Aorta (tissue), 5 donors: ENCODE measurements at regions not wholly inside any gene's neighbourhood (a gene's known extent, or its start where the extent isn't known, plus 50 kb on each side); places are given as distances from the start of the nearest gene placed in this dataset.

Experiments
- ATAC-seq: fragments of 200-7000 bp; cut with Tn5 transposase; one replicate; pipeline ENCODE4 v1.9.1; 2022; ENCODE audit warnings: moderate library complexity; ENCODE audit not compliant: low FRiP score
- DNase-seq, 2 donors: peaks; one replicate each; pipeline ENCODE4 v3.0.0-alpha.2; 2020
- H3K27ac ChIP-seq, 2 donors: one replicate each; pipeline ENCODE4 v1.5.1; 2013; ENCODE audit warnings: low read length in 2 of 2, mild to moderate bottlenecking in 2 of 2, moderate library complexity in 2 of 2, control low read depth in 1 of 2, inconsistent platforms in 1 of 2, low read depth in 1 of 2
- H3K27me3 ChIP-seq, 2 donors: one replicate each; pipeline ENCODE4 v1.6.1; 2013; ENCODE audit warnings: control low read depth in 1 of 2, low read length in 1 of 2, mild to moderate bottlenecking in 1 of 2, moderate library complexity in 1 of 2; ENCODE audit not compliant: insufficient read depth in 2 of 2, control insufficient read depth in 1 of 2
- H3K36me3 ChIP-seq, 2 donors: one replicate each; pipeline ENCODE4 v1.6.1; 2013; ENCODE audit warnings: control low read depth in 1 of 2, low read length in 1 of 2, mild to moderate bottlenecking in 1 of 2; ENCODE audit not compliant: insufficient read depth in 2 of 2, control insufficient read depth in 1 of 2
- H3K4me1 ChIP-seq, 2 donors: one replicate each; pipeline ENCODE4 v1.6.1; 2013; ENCODE audit warnings: low read length in 2 of 2, control low read depth in 1 of 2, mild to moderate bottlenecking in 1 of 2, moderate library complexity in 1 of 2; ENCODE audit not compliant: insufficient read depth in 2 of 2, control insufficient read depth in 1 of 2
- H3K4me3 ChIP-seq, 2 donors: one replicate each; pipeline ENCODE4 v1.5.1; 2013; ENCODE audit warnings: low read length in 2 of 2, control low read depth in 1 of 2, mild to moderate bottlenecking in 1 of 2
- H3K9me3 ChIP-seq: one replicate; pipeline ENCODE4 v1.6.1; 2013; ENCODE audit warnings: mild to moderate bottlenecking, low read length; ENCODE audit not compliant: control insufficient read depth
- WGBS, 2 donors: extraction: QIAGEN DNeasy Blood & Tissue Kit; methylation state at CpG; one replicate each; pipeline ENCODE4 v1.1.7; 2013; 5-methylcytosine and 5-hydroxymethylcytosine counted together
- intact Hi-C, 2 donors: fragments of 100-400 bp; cut with DNase I; formaldehyde crosslinking; loops; one replicate each; pipeline versions ENCODE4 v1.14.2 to v1.15.0; 2022
- donor health status: healthy with polysubstance abuse.
- donor health status: Bipolar disorder and iron deficiency.
- donor health status: DM: no; HTN: no; CAD: no.
- donor health status: DM: no; HTN: no; CAD: no.
- donor health status: DM: yes; HTN: yes; CAD: no.

DNA sequence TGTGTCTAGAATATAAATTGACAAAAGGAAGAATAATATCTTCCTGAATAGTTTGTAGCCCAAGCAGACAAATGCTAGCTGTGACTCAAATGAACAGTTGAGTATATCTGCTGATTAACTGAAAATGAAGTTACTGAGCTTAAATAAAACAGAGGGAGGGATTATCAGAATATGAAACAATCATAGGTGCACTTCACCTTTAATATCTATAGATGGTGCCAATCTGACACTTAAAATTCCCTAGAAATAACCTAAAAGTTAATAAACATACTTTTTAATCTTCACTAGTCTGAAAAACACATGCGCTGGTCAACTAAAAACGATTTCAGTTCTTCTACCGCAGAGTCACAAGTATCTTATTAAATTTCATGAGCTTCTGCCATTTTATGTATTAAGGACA lies 280.8 kb upstream of the RASA1 start:
- intact Hi-C loops = no loop called here
- no peaks in the 10 kb centered on the region for H3K4me1 ChIP-seq
- no peak overlapping the region for H3K27ac ChIP-seq
- H3K4me3 ChIP-seq = no peak overlapping the region
- ATAC-seq = no peak
- H3K9me3 ChIP-seq = no peaks in the 10 kb centered on the region
- 89 to 90% methylated on average over 3 of the region's 3 CpGs for WGBS, 2 donors
- no peaks in the 10 kb centered on the region for H3K36me3 ChIP-seq
- no peaks in the 10 kb centered on the region for H3K27me3 ChIP-seq
- DNase-seq = no peak

DNA sequence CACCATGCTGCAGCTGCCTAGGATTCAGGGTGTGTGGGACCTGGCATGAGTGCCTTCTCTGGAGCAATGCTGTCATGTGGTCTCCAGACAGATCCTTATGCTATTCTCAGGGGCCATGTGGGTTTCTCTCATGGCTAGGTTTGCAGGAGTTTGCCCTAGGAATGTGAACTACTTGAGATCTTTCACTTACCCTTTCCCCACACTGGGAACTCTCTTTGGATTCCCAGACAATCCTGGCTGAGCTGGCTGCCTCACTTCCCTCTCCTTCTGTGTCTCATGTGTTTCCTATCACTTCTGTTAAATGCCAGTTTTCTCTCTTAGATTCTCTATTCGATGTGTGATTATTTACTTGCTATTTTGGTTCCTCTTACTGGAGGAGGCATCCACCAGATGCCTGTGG lies 270.2 kb upstream of the RASA1 start:
- no peaks in the 10 kb centered on the region for H3K36me3 ChIP-seq
- DNase-seq = no peak
- no peak overlapping the region for H3K4me3 ChIP-seq
- H3K9me3 ChIP-seq = peaks cover 3% of the 10 kb centered on the region
- WGBS, 2 donors = 35 to 74% methylated on average over 1 of the region's 1 CpG
- H3K4me1 ChIP-seq = no peaks in the 10 kb centered on the region
- ATAC-seq = no peak
- intact Hi-C loops = no loop called here
- H3K27me3 ChIP-seq = peaks cover 0 to 2% of the 10 kb centered on the region in 2 donors
- no peak overlapping the region for H3K27ac ChIP-seq

DNA sequence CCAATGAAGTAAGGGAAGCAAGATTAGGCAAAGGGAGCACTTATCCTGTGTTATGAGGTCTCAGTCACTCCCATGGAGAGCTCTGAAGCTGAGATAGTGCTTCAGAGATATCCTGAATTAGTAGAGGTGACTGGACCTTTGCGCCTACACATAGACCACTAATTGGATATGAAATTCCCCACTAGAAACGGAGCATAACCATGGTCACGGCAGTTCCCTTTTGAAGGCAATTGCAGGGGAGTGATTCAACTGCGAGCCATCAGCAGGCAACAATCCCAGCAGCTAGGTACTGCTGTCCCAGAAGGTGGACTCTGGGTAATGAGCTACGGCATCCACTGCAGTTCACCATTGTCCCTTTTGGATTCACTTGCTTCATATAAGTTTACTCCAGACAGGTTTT lies 267.7 kb upstream of the RASA1 start:
- DNase-seq (no peak), ATAC-seq (no peak)
- H3K36me3 ChIP-seq = no peaks in the 10 kb centered on the region
- no peak overlapping the region for H3K27ac ChIP-seq
- peaks cover 0 to 2% of the 10 kb centered on the region in 2 donors for H3K27me3 ChIP-seq
- WGBS, 2 donors = 93 to 94% methylated on average over 5 of the region's 5 CpGs
- peaks cover 3% of the 10 kb centered on the region for H3K9me3 ChIP-seq
- intact Hi-C loops = no loop called here
- H3K4me1 ChIP-seq = no peaks in the 10 kb centered on the region
- H3K4me3 ChIP-seq = no peak overlapping the region

DNA sequence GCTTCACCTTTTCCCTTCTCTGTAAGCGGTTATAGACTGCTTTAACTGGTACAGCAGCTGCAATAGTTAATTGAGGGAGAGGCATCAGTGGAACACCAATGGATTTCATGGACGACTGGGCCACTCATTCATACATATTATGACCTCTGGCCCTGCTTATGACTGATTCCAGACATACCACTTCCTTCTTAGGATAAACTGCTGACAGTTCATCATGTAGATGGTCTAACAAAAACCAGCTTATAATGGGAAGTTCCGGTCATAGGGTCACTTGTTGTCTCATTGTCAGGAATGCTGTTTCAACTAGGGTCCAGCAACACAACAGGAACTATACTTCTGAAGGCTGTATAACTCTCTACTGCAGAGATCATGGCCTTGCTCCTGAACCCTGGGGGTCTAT lies 265.2 kb upstream of the RASA1 start:
- no peak for ATAC-seq
- H3K27ac ChIP-seq = no peak overlapping the region
- DNase-seq = no peak
- H3K4me1 ChIP-seq = no peaks in the 10 kb centered on the region
- H3K9me3 ChIP-seq = peaks cover under 1% of the 10 kb centered on the region
- intact Hi-C loops = no loop called here
- WGBS, 2 donors = 52 to 68% methylated on average over 3 of the region's 3 CpGs
- H3K4me3 ChIP-seq = no peak overlapping the region
- H3K27me3 ChIP-seq = no peaks in the 10 kb centered on the region
- H3K36me3 ChIP-seq = no peaks in the 10 kb centered on the region

DNA sequence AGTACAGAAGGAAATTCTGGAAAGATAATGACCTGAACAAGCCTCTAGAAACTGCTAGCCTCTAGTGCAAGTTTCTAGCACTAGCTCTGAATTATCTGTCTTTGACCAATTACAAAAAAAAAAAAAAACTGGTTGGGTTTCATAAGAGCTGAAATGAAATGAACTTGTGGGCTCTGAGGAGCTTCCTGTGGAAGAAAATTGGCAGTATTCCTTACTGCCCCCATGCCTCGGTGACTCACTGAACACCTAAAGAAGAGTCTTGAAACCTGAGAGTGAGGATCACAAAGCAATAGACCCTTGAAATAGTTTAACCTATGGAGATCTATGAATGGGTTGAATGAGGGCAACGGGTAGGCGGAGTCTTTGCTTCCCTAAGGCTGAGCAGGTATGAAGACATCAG lies 263.6 kb upstream of the RASA1 start:
- H3K27ac ChIP-seq = no peak overlapping the region
- ATAC-seq = no peak
- H3K4me3 ChIP-seq = no peak overlapping the region
- no peaks in the 10 kb centered on the region for H3K36me3 ChIP-seq
- 92 to 97% methylated on average over 3 of the region's 3 CpGs for WGBS, 2 donors
- intact Hi-C loops = no loop called here
- DNase-seq = no peak
- H3K27me3 ChIP-seq = no peaks in the 10 kb centered on the region
- no peaks in the 10 kb centered on the region for H3K4me1 ChIP-seq
- no peaks in the 10 kb centered on the region for H3K9me3 ChIP-seq

DNA sequence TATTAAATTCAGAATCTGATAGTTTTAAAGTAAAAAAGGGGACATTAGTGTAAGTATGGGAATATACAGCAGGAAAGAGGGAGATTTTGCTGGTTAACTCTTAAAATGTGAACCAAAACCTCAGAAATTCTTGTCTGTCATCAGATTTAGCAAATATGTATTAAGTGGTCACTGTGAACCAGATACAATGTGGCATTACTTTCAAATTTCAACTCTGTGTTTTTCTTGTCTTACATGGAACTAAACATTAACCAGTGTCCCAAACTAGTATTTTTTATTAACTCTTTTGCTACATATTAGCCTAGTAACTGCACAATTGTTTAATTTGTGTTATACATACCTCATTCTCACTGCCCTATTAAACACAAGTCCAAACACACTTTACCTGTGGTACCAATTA lies 259.9 kb upstream of the RASA1 start:
- no peaks in the 10 kb centered on the region for H3K9me3 ChIP-seq
- no peak for DNase-seq
- intact Hi-C loops = no loop called here
- H3K4me3 ChIP-seq = no peak overlapping the region
- no peak overlapping the region for H3K27ac ChIP-seq
- no peak for ATAC-seq
- H3K36me3 ChIP-seq = no peaks in the 10 kb centered on the region
- no peaks in the 10 kb centered on the region for H3K4me1 ChIP-seq
- H3K27me3 ChIP-seq = no peaks in the 10 kb centered on the region

DNA sequence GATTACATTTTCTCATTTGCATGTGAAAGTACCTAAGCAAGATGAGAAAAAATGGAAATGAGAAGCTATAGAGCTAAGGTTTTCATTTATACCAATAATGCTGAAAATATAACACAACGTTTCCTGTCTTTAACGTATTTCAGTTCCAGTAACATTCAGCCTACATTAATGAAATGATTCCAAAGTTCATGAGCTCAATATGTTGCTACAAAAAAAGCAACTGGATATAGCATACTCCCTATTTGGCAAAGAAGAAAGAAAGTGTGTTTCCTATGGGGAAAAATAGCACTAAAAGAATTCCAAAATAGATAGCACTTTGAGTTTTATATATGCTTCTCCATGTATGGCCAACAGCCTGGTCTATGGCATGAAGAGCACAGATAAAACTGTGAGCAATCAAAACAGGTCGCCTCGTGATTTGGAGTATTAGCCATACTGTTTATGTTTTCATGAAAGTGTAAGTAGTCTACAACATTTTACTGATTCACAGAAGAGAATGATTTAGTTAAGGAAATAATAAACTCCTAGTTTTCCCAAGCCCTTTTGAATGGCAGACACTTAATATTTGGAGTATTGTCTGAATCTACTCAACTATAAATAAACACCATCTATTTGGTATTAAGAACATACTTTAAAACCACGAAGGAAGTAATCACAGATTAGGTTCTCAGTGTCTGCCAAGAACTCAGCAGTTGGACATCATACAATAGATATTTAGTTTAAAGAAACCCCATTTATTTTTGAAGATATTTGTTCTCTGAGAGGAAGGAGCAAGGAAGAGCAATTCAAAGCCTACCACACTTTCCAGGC lies 258.7 kb upstream of the RASA1 start:
- H3K27ac ChIP-seq = no peak overlapping the region
- H3K4me3 ChIP-seq = no peak overlapping the region
- ATAC-seq = no peak
- H3K36me3 ChIP-seq = no peaks in the 10 kb centered on the region
- no peaks in the 10 kb centered on the region for H3K4me1 ChIP-seq
- intact Hi-C loops = no loop called here
- no peaks in the 10 kb centered on the region for H3K27me3 ChIP-seq
- DNase-seq = no peak
- 25 to 31% methylated on average over 5 of the region's 5 CpGs for WGBS, 2 donors
- no peaks in the 10 kb centered on the region for H3K9me3 ChIP-seq

DNA sequence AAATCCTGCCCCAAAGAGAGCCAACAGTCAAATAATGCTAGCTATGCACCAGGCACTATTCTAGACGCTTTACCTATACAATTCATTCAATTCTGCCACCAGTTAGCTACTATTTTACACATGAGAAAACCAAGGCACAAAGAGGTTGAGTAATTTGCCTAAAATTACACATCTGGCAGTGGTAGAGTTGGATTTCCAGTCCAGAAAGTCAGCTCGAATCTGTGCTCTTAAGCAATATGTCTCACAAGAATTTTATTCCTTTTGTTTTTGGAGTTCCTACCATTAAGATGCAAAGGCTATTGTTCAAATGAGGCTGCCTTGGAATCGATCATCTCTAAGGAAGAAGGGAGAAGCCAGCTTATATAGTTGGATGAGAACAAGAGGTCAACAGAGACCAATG lies 256.9 kb upstream of the RASA1 start:
- no peak for DNase-seq
- 29 to 40% methylated on average over 3 of the region's 3 CpGs for WGBS, 2 donors
- Histone ChIP-seq H3K9me3 (no peaks in the 10 kb centered on the region), H3K4me1 (no peaks in the 10 kb centered on the region), H3K4me3 (no peak overlapping the region), H3K27ac (no peak overlapping the region), H3K27me3 (no peaks in the 10 kb centered on the region), H3K36me3 (no peaks in the 10 kb centered on the region)
- ATAC-seq = no peak
- intact Hi-C loops = no loop called here

DNA sequence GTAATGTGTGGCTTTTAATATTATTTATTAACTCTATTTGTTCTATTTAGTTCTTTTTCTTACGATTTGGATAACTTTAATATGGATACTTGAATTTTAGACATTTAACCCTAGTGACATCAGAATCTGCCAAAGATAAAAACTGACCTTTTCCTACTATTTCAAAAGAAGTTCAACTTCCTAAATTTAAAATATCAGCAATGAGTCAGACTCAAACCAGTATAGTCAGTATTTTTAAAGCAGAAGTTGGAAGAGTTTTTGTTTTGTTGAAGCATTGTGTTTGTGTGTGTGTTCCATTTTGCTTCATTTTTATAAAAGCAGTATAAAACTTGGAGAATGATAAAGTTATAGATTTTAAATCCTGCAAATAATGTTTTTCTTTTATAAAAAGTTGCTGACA lies 251.8 kb upstream of the RASA1 start:
- peaks cover 0 to 2% of the 10 kb centered on the region in 2 donors for H3K4me1 ChIP-seq
- 37 to 50% methylated on average over 1 of the region's 1 CpG for WGBS, 2 donors
- DNase-seq (no peak), ATAC-seq (no peak)
- no peak overlapping the region for H3K4me3 ChIP-seq
- no peaks in the 10 kb centered on the region for H3K27me3 ChIP-seq
- intact Hi-C loops = no loop called here
- H3K9me3 ChIP-seq = no peaks in the 10 kb centered on the region
- no peaks in the 10 kb centered on the region for H3K36me3 ChIP-seq
- H3K27ac ChIP-seq = no peak overlapping the region
